Mesothelial cell of epicardium (in vitro differentiated cells): ENCODE measurements at regions not wholly inside any gene's neighbourhood (a gene's known extent, or its start where the extent isn't known, plus 50 kb on each side); places are given as distances from the start of the nearest gene placed in this dataset.

ENCODE experiments used
- DNase-seq, 2 experiments: peaks; one replicate each; pipeline ENCODE4 v3.0.0; 2021; ENCODE audit warnings: low spot score in 2 of 2; ENCODE audit not compliant: unreplicated experiment in 2 of 2
- H3K27ac Mint-ChIP-seq: 2 replicates; pipeline ENCODE4 v1.8.0; 2021; ENCODE audit warnings: mixed read lengths
- H3K27me3 Mint-ChIP-seq: 2 replicates; pipeline ENCODE4 v1.8.0; 2021; ENCODE audit warnings: low read depth, mixed read lengths
- H3K36me3 Mint-ChIP-seq: 2 replicates; pipeline ENCODE4 v1.8.0; 2021; ENCODE audit warnings: mixed read lengths
- H3K4me1 Mint-ChIP-seq: 2 replicates; pipeline ENCODE4 v1.8.0; 2021; ENCODE audit warnings: mixed read lengths
- H3K4me3 Mint-ChIP-seq: 2 replicates; pipeline ENCODE4 v1.8.0; 2021; ENCODE audit warnings: mild to moderate bottlenecking, moderate library complexity, mixed read lengths
- H3K9me3 Mint-ChIP-seq: 2 replicates; pipeline ENCODE4 v1.8.0; 2021; ENCODE audit warnings: mixed read lengths
- TF ChIP-seq, protein P1 (sequence below): fragments of 200-600 bp; sonication (generic); IDR thresholded peaks from one replicate; pipeline ENCODE4 v1.5.0; 2021; ENCODE audit warnings: antibody characterized with exemption; ENCODE audit not compliant: unreplicated experiment

DNA sequence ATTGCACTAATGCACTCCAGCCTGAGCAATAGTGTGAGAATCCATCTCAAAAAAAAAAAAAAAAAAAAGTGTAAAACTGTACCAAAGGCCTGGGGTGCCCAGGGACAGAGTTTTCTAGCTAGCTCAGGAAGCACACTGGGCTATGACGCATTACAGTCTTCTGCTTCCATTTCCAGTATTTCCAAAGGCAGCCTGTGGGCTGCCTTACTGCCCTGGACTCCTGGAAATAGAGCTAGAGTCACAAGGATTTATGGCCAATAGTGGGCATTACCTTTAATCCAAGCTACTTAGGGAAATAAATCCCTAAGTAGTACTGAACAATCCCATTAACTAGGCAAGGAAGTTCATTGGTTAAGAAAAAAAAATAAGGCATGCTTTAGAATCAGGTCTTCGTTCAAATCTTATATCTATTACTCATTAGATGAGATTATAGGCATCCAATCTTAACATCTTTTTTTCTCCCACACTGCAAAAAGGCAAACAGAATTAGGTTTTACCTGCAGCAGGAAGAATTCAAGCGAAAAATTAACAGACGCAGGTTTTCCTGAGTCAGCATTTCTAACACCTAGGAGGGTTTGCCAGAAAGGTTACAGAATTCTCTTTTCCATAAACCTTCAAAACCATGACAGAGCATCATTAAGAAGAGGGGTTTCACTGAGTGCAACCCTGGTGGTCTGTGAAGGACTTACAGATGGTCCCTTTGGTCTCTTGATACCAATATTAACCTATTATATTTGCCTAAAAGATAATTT is 85.6 kb upstream of the CCDC112 start:
- peaks cover 2% of the 10 kb centered on the region for H3K27me3 Mint-ChIP-seq
- no peaks in the 10 kb centered on the region for H3K36me3 Mint-ChIP-seq
- H3K4me3 Mint-ChIP-seq: no peak overlapping the region
- peaks cover 9% of the 10 kb centered on the region for H3K4me1 Mint-ChIP-seq
- H3K9me3 Mint-ChIP-seq: no peaks in the 10 kb centered on the region
- no peak for DNase-seq
- no peak overlapping the region for H3K27ac Mint-ChIP-seq
- TF ChIP-seq, protein P1, sequence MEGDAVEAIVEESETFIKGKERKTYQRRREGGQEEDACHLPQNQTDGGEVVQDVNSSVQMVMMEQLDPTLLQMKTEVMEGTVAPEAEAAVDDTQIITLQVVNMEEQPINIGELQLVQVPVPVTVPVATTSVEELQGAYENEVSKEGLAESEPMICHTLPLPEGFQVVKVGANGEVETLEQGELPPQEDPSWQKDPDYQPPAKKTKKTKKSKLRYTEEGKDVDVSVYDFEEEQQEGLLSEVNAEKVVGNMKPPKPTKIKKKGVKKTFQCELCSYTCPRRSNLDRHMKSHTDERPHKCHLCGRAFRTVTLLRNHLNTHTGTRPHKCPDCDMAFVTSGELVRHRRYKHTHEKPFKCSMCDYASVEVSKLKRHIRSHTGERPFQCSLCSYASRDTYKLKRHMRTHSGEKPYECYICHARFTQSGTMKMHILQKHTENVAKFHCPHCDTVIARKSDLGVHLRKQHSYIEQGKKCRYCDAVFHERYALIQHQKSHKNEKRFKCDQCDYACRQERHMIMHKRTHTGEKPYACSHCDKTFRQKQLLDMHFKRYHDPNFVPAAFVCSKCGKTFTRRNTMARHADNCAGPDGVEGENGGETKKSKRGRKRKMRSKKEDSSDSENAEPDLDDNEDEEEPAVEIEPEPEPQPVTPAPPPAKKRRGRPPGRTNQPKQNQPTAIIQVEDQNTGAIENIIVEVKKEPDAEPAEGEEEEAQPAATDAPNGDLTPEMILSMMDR: no peak

DNA sequence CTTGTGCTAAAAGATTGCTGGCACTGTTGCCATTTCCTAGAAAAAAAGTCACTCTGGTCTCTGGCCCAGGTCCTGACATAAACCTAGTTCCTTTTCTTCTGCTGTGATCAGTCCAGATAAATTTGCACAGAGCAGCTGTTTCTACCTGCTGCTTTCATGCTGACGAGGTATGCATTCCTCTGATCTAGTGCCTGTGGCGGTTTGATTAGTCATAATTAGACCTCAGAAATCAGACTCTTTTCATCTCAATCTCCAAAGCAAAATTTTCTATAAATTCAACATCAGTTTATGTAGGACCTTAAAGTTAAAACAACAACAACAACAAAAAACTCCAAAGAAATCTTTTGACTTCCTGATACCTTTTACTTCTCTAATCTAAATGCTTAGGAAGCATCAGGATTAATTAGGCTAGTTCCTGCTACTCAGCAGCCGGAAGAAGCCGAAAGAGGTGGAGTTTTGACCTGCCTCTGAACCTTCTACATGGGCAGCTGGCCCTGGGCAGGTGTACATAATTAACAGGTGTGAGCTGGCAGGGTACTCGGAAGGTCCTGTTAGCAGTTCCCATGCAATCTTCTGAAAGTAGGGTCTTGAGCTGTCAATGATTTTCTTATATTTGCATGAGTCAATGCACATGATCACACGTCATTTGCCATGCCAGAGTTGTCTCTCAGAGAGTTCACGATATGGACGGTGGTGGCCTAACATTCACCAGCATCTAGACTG is 83.3 kb upstream of the CCDC112 start:
- TF ChIP-seq, protein P1: no peak
- H3K4me3 Mint-ChIP-seq: no peak overlapping the region
- no peaks in the 10 kb centered on the region for H3K36me3 Mint-ChIP-seq
- H3K4me1 Mint-ChIP-seq: peaks cover 9% of the 10 kb centered on the region
- no peak for DNase-seq
- no peaks in the 10 kb centered on the region for H3K27me3 Mint-ChIP-seq
- no peak overlapping the region for H3K27ac Mint-ChIP-seq
- H3K9me3 Mint-ChIP-seq: no peaks in the 10 kb centered on the region

DNA sequence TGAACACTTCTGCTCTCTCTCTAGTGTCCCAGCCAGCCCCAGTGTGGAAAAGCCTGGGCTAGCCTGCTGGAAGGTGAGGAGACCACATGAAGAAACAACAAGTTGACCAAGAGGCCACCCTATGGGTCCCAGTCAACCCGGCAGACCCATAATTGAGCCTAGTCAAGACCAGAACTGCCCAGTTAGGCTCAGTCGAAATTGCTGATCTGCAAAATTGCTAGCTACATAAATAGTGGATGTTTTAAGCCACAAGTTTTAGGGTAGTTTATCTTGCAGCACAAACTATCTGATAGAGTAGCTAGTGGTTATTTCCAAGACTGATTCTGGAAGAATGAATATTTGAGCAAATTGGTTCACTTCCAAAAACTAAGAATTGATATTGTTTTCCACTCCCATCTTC is 82.3 kb upstream of the CCDC112 start:
- TF ChIP-seq, protein P1: no peak
- no peaks in the 10 kb centered on the region for H3K27me3 Mint-ChIP-seq
- no peaks in the 10 kb centered on the region for H3K9me3 Mint-ChIP-seq
- no peaks in the 10 kb centered on the region for H3K36me3 Mint-ChIP-seq
- DNase-seq: no peak
- no peak overlapping the region for H3K27ac Mint-ChIP-seq
- no peak overlapping the region for H3K4me3 Mint-ChIP-seq
- peaks cover 9% of the 10 kb centered on the region for H3K4me1 Mint-ChIP-seq

DNA sequence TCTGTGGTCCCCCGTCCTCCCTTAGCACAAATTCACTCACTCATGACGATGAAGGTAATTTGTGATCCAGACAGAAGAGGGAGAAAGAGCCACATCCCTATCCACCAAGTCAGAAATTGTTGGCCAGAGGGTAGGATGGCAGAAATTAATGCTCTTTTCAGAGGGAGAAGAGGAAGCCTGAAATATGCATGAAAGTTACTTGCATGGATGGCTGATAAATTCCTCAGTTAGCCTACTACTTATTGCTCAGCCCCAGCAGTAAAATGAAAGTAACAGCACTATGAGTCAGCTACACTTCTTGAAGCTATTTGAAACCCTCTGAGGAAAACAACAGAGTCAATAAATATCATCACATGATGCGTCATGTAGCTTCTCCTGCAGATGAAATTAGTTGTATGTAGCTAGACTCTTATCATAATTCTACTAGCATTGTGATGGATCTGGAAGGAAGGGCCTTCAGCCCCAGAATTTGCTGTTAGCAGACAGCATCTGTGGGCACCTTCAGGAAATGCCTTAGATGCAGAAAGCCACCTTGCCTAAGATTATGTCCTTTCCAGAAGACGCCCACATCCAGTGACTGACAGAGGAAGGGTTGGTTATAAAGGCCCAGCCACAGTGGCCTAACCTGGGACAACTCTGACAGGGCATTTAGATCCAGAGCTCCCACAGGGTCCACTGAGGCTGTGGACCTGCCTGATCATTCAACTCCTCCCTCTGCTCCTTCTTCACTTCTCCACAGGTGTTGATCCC is 81.2 kb upstream of the CCDC112 start:
- Mint-ChIP-seq H3K27ac (no peak overlapping the region), H3K9me3 (no peaks in the 10 kb centered on the region), H3K27me3 (no peaks in the 10 kb centered on the region), H3K36me3 (no peaks in the 10 kb centered on the region), H3K4me3 (no peak overlapping the region), H3K4me1 (peaks cover 9% of the 10 kb centered on the region)
- no peak for DNase-seq
- TF ChIP-seq, protein P1: no peak

DNA sequence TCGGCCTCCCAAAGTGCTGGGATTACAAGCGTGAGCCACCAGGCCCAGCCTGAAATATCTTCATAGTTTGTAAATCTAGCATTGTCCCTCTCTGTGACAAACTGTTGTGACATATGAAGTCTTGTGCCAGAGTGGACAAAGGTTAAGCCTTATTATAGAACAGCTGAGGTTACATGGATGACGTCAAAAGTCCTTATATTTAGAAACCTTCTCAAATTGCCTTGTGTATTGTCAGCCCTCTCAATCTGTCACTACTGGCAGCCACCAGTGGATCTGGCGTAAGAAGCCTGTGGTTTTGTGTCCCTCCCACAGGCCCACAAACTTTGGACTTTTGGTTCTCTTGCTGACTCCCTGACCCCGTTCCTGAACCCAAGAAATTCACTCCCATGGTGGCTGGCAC is 79.4 kb upstream of the CCDC112 start:
- H3K4me3 Mint-ChIP-seq: no peak overlapping the region
- H3K27me3 Mint-ChIP-seq: no peaks in the 10 kb centered on the region
- TF ChIP-seq, protein P1: no peak
- no peaks in the 10 kb centered on the region for H3K9me3 Mint-ChIP-seq
- DNase-seq: no peak
- H3K27ac Mint-ChIP-seq: no peak overlapping the region
- peaks cover 9% of the 10 kb centered on the region for H3K4me1 Mint-ChIP-seq
- no peaks in the 10 kb centered on the region for H3K36me3 Mint-ChIP-seq
